M059J (cell line): ENCODE measurements at regions not wholly inside any gene's neighbourhood (a gene's known extent, or its start where the extent isn't known, plus 50 kb on each side); places are given as distances from the start of the nearest gene placed in this dataset.

Experiments
- DNase-seq: peaks from one replicate; pipeline ENCODE4 v3.0.0-alpha.2; 2012; ENCODE audit warnings: low read depth

DNA sequence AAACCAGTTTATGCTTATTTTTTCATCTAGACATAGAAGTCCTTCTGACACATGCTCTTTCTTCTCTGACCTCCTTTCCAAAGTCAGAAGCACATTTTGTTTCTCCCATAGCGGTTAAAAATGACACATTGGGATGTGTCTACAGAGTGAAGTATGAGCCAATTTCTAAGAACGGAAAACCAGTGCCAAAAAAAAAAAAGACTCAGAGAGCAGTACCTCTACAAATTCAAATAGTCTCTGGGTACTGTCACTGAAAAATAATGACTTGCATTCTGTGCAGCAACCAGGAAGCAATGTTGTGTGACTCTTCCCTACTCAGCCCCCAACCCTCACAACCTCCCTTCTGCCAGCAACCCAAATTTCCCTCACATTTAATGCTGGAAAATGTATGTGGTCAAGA lies 145.5 kb upstream of the PMFBP1 start:
- DNase-seq = peak; percentile 45

DNA sequence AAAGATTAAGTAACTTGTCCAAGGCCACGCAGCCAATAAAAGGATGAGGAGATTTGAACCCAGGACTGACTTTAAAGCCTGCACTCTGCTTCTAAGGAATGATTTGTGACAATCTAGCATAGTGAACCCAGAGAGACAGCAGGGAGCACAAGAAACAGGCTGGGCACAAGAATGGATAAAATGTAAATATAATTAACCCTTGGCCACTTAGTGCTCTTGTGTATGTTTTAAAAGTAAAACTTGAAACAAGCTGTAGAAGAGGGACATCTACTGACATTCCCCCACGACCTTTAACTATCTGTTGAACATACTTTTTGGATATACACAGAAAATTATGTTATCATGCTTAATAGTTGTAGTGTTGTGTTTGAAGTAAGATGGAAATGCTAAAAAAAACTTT lies 141.9 kb upstream of the PMFBP1 start:
- DNase-seq = no peak

DNA sequence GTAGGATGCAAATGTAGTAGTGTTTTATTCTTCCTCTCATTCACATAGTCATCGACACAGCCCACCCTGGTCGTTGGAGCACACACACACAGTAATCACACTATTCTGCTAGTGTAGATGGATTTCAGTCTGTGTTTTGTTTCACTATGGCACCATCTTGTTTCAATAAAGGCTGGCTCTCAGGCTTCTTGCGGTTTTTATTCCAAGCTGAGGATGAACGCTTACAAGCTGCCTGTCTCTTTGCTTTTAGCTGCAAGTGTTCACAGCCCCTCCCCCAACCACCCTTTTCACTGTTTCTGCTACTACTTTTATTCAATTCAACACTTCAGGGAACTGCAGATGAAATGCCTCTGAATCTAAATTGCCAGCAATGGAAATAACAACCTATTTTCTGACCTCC lies 140.9 kb upstream of the PMFBP1 start:
- DNase-seq = no peak

DNA sequence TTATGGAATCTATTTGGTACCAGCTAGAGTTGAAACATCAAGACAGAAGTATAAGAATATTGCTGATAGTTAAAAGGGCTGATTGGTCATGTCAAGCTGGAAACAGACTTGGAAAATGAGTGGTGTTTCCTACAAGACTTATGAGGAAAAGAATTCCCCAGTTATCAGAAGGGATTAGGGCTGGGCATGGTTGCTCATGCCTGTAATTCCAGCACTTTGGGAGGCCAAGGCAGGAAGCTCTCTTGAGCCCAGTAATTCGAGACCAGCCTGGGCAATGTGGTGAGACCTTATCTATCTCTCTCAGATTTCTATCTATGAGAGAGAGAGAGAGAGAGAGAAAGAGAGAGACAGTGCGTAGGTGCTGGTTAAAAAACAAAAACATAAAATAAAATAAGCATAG lies 139.5 kb upstream of the PMFBP1 start:
- DNase-seq = peak; percentile 20

DNA sequence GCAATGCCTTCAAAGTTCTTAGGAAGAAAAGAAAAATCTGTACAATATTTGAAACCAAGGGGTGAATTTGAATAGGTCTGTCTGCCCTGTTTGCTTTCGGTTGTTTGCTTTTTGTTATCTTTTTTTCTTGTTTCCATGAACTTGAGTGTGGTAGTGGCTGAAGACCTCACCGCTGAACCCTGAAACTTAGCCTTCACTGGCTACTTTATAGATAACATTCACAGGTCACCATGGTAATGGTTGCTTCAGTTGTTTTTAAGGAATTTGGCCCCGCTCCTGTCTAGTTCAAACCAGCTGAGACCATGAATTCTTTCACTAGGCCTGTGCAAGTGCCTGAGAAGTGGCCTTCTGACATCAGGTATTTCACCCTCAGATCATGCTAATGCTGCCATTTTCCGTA lies 137.0 kb upstream of the PMFBP1 start:
- DNase-seq = no peak

DNA sequence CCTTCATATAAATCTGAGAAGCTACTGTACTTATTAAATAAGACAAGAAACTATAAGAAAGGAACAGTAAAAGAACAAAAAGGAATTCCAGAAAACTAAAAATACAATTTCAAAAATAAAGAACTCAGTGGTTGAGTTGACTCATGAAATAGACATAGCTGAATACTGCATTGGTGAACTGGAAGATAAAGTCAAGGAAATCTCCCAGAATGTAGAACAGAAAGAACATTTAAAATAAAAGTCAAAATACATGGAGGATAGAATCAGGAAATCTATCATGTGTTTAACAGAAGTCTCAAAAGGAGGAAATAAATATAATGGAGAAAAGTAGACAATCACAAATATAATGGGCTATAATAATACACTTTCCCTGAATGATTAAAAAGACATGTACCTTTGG lies 136.4 kb upstream of the PMFBP1 start:
- no peak for DNase-seq

DNA sequence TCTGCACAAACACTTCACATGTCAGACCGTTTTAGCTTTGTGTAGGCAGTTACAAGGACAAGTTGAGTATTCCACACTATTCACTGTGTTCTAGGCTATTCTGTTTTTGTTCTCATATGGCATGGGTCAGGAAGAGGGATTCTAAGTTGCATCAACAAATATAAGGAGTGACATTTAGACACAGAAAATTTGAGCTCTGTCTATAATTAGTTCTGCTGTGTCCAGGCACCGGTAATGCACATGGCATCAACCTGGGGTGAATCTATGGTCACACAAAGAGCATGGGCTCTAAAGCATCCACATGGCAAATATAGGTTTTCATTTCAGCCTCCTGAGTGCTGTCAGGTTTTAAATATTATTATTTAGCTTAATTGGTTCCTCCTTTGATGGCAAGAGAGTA lies 130.4 kb upstream of the PMFBP1 start:
- no peak for DNase-seq

DNA sequence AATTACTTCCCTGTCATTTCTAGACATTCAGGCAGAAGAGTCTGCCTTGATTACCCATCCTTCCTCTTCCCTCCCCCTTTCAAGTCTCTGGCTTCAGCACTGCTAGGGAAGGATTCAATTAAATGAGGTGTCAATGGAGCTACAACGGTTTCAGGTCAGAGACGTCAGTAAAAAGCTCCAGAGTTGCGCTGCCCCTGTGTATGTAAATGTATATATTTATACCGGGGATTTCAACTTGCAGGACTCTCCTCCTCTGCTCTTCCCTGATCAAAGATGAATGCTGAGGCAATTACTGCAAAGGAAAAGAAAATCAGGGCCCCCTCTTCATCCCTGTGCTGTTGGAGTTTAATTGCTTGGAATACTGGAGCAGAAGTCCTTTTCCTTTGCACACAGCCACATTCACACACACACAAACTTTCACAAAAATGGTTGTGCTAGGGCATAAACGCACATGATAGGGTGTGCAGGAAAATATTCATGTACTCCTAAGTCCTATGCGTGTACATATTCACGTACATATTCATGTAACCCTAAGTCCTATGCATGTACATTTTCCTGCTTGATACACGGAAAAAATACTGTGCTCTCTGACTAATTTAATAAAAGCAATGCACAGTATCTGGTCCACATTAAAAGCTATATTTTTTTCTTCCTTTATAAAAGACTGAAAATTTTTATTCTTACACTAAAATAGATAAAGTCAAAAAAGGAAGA lies 129.7 kb upstream of the PMFBP1 start:
- DNase-seq = no peak

DNA sequence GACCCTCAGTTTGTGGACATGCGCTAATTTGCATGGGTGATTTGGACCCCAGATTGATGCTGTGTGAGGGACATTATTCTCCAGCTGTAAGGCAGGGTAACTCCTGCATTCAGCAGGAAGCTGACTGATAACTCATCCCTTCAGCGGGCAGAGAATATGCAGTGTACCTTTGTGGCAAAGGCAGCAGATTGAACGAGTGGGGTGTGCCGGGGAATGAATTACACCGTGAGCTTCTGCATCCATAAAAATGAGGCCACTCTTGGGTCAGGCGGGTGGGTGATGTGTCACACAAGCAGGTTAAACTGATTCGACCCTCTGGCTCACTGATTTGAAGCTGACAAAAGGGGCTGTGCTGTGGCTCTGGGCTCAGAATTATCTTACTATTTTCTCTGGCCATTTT lies 128.9 kb upstream of the PMFBP1 start:
- DNase-seq = no peak

DNA sequence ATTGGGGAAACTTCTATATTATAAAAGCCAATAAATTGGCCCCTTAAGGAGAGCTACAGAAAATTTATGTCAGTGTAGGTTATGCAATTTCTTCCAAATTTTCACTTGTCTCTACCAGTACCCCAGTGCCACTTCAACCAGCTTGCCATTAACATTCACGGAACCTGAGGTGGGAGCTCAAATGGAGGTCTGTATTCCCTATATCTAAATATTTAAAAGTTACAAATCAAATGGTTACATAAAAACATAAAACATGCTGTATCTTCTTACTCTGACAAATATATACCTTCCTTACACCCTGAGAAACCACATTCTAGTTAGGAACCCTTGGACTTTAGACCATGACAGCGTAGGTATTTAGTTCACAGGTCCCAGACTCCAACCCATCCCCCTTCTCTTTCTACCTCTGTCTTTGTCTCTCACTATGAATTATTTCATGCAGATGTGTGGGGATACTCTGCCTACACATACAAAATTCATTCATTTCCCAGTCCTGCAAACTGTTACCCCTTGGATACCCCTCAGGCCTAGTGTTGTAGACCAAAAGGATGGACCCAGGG lies 127.8 kb upstream of the PMFBP1 start:
- DNase-seq = no peak

DNA sequence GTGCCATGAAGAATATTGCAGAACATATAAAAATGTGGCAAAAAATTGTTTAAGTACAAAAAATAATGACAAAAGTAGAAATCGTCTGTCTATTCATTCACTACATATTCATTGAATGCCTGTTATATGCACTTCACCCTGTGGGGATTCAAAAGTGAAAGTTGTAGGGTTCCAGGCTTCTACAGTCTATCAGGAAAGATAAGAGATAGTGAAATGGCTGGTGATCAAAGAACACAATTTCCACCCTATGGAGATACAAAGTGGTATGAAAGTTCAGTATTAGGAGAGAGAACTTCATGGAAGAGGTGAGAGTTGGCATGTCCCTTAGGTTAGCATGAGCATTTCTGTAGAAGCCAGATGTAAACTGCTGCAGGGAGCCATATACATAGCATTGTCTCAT lies 127.0 kb upstream of the PMFBP1 start:
- DNase-seq = no peak

DNA sequence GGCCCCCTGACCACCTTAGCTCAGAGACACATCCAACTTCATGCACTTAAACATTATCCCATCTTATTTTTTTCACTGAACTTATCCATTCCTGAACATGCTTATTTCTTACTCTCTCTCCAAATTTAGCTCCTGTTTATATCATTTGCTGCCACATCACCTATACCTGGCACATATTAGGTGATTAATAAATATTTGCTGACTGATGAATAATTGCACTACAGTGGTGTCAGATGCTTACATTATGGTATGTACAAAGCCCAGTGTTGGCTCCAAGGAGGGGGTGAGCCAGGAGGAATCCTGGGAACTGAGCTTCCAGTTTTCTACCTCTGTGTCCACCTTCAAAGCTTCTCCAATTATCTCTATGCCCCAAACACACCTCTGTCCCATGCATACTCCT lies 124.0 kb upstream of the PMFBP1 start:
- no peak for DNase-seq

DNA sequence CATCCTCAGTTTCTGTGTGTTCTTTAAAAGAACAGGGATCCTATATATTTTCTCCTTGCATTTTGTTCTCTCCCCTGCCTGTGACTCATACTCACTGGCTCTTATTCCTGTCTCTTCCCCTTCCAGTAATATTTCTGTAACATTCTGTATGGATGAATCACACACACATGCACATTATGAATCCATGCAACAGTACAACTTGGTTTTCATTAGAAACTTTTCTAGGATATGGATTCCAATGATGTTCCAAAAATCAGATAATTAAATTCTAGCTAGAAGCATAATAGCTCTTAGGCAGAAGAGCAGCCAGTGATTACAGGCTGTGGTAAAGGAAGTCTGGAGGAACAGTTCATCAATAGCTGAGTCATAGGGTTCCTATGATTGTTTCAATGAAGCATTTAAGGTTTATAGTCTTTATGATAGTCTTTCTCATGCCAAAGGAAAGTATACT lies 119.6 kb upstream of the PMFBP1 start:
- DNase-seq = peak; percentile 90

DNA sequence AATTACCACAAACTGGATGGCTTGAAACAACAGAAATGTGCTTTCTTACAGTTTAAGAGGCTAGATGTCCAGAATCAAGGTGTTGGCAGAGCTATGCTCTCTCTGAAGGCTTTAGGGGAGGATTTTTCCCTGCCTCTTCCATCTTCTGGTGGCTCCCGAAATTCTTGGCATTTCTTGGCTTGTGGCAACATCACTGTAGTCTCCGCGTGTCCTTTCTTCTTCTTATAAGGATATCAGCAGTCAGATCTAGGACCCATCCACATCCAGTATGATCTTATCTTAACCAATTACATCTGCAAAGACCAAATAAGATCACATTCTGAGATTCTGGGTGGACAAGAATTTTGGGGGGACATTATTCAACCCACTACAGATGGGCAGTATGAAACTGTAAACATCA lies 119.2 kb upstream of the PMFBP1 start:
- DNase-seq = peak; percentile 76

DNA sequence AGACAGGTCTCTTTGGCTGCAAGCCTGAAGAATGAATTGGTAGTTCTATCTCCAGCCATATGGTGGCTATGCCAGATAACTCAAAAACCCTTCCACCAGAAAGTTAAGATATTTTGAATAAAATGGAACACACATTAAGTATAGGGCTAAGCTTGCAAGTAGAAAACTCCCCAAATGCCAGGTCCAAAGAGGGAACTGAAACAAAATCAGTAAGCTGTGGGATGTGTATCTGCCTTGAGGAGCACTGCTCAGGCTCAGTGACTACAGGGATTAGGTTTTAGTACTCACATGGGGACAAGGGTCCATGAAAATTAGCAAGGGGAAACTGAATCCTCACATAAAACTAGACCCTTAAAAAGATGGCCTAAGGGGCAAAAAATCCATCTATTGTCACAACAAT lies 115.7 kb upstream of the PMFBP1 start:
- DNase-seq = no peak

DNA sequence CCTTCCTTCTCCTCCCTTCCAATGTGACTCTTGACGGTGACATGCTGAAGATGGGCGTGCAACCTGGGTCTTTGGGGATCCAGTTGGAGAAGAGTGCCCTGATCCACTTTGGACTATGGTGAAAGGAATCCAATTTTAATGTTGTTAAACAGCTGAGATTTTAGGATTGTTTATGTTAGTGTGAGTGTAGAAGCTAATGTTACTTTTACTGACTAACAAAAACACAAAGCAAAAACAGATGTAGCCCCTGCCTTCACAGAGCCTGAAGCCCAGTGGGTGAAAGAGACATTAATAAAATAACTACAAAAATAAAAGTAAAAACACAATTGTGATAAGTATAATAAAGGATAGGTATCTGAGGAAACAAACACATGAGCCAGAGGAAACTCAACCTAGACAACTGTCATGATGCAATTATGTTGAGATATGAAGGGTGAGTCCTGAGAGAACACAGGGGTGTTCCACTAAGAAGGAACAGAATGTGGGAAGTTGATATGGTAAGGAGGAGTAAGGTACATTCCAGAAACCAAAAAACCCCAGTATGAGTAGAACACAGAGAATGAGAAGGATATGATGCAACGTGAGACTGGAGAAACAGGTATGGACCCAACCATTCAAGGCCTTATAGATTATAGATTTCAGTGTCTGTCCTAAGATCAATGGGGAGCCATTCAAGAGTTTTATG lies 115.1 kb upstream of the PMFBP1 start:
- no peak for DNase-seq

DNA sequence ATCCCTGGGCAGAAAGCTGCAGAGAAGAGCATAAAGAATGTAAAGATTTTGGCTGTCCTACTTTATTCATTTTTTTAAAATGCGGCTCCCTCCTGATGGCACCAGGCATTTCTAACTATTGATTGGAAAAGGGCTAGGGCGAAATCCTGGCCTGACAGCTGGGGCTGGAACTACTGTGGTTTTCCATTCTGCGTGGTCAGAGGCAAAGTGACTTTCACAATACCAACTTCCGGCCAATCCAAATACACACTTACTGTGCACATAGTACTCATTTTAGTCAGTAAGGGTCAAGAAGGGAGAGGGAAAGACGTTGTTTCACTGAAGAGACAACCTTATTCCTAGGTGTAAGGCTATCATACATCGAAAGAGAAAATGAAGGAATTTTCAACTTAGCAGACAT lies 113.8 kb upstream of the PMFBP1 start:
- no peak for DNase-seq

DNA sequence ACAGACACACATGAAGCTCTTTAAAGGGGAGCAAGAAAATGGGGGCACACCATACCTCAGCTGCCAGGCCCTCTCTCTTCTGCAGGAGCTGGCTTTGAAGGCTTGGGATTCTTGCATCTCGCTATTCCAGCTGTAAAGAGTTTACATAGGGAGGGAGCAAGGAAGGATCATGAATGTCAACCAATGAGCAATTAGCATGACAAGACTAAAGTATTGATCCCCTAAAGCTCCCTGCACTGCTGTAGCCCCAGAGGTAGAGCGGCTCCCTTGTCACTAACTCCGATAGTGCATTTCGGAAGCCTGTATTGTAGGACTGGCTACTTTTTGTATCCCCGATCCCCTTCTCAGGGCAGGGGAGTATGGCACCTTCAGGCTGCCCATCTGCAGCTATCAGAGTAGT lies 113.4 kb upstream of the PMFBP1 start:
- no peak for DNase-seq

DNA sequence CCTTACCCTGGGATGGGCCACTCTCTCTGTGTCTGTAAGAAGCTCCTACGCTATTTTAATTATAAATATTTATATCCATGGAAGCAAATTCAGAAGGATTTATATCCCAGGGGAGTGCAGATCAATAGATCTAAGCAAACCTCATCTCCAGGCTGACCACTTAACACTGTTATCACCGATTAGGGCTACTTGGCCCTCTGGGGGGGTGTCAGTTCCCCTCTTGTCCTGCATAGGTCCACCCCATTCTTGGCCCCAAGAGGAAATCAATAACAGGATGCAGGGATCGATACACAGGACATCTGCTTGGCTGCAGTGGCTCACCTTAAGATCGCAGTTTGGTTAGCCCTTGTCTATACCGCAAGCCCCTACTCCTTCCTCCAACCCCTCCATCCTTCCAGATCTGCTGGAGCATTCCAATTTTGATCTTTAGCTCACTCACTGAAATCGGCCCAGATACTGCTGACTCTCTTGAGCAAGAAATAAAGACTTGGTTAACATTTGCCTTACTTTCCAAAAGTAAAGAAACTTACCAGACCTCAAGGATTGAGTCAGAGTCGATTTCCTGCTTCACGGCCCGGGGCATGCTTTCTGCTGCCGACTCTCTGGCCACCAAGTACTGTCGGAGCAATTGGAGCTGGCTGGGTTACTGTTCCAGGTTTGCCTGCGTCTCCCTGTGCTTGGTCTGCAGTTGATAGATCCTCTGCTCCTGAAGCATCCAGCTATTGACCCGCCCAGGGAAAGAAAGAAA lies 112.3 kb upstream of the PMFBP1 start:
- peak; percentile 4 for DNase-seq

DNA sequence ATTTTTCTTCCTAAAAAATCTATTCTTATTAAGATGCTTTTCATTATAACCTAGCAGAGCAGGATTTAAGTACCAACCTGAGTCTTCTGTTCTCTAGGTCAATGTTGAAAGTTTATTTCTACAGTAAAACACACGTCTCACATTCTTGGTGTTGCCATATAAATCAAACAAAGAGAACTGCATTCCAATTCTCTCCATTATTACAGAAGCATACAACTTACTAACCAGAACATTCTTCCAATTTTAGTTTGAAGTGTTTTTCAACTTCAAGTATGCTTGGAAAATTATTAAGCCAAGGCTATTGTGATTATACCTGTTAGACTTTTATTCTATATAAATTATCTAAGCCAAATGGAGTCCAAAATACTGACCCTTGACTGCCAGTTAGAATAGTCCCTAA lies 110.4 kb upstream of the PMFBP1 start:
- DNase-seq = no peak

DNA sequence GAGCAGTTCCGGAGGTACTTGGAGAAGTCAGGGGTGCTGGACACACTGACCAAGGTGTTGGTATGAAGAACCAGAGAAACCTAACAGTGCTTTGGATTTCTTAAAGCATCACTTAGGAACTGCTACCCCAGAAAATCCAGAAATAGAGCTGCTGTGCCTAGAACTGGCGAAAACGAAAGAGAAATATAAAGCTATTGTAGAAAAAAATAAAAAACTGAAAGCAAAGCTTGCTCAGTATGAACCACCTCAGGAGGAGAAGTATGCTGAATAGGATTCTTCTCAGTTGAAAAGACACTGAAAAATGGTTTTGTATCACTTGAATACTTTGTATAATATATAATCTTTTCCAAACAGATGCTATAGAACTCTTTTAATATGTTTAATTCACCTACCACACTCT lies 106.3 kb upstream of the PMFBP1 start:
- DNase-seq = no peak

DNA sequence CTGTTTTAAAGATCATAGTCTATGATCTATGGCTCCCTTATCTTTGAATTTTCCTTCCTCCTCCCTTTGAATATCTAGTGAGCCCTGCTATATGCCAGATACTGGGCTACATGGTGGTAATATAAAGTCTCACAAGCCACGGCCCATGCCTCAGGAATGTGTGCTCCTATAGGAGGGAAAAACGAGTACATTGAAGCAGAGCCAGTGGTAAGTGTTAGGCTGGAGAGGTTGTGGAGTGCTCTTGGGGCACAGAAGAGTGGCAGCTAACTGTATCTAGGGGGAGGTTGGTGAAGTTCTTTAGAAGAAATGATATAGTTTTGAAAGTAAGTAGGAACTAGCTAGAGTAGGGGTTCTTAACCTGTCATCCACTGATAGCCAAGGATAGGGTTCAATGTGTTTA lies 105.8 kb upstream of the PMFBP1 start:
- DNase-seq = no peak
